GM21825 (cell line): ENCODE measurements at regions not wholly inside any gene's neighbourhood (a gene's known extent, or its start where the extent isn't known, plus 50 kb on each side); places are given as distances from the start of the nearest gene placed in this dataset.

Experiments
- ATAC-seq: cut with Tn5 transposase; IDR thresholded peaks from one replicate; pipeline ENCODE4 v1.9.1; 2021; ENCODE audit warnings: mild to moderate bottlenecking, moderate library complexity; ENCODE audit not compliant: unreplicated experiment

DNA sequence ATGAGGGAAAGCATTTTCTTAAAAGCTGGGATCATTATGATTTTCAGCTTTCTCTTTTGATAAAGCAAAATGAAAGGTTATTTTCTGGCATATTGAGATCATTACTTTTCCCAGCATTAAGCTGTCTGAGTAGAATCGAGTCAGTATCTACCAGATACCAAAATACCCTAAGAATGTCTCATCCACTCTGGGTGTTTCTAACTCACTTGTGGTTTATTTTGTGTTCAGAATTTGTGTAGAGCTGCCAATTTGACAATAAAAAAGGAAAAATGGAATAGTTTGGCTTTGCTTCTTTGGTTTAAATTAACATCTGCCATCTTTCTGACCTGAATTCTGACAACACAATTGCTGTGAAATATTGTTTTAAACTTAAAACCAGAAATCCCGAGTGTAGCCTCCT lies 438.7 kb upstream of the ARGLU1 start:
- ATAC-seq, result no peak

DNA sequence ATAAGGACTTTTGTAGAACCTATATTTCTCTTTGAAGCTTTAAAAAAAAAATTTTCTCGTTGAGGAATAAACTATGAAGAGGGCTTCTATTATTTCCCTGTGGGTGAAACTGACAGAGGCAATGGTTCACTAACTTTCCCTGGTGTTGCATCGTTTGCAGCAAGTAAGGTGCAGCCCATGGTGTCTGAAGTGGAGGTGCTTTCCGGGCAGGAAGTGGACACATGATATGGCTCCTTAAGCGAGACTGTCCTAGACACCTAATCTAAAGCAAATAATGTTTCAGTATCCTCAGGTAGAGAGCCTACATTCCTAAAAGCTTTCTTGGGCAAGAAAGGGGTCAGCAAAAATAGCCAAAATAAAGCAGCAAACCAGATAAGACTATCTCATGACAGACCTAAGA lies 437.6 kb upstream of the ARGLU1 start:
- no peak for ATAC-seq

DNA sequence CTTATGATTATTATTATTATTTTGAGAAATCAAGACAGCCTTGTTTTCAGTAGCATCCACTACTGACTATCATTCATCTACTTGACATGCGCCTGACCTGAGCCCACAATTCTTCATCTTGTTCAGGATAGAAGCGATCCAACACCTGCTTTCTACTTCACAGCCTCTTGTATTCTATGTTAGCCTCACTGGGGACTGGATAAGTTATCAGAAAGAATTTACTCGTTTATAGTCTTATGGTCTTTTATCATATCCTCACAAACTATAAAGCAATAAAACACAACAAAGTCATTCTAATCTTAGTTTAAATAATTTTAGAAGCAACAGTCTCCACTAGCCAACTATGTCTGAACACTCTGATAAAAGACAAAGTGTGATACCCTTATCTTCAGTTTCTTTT lies 436.0 kb upstream of the ARGLU1 start:
- ATAC-seq, result no peak

- ATAC-seq, result no peak
Measured at GRCh38 chr13:106998664-106999063, 430.7 kb upstream of the ARGLU1 start.

DNA sequence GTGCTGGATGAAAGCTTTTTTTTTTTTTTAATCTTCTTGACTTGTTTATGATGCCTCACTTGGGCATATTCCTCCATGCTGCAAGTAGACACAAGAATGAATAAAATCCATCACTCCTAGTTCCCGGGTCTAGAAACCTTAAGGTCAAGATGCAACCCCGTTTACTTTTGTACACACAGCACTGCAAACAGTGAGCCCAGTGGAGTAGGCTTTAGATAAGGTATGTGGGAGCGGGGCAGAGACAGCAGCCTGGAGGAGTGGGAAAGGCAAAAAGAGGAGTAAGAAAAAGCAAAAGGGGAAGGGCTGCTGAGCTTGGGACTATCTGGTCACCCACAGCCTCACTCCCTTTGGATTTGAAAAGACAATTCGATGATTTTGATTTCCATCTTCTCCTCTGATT lies 429.8 kb upstream of the ARGLU1 start:
- no peak for ATAC-seq

DNA sequence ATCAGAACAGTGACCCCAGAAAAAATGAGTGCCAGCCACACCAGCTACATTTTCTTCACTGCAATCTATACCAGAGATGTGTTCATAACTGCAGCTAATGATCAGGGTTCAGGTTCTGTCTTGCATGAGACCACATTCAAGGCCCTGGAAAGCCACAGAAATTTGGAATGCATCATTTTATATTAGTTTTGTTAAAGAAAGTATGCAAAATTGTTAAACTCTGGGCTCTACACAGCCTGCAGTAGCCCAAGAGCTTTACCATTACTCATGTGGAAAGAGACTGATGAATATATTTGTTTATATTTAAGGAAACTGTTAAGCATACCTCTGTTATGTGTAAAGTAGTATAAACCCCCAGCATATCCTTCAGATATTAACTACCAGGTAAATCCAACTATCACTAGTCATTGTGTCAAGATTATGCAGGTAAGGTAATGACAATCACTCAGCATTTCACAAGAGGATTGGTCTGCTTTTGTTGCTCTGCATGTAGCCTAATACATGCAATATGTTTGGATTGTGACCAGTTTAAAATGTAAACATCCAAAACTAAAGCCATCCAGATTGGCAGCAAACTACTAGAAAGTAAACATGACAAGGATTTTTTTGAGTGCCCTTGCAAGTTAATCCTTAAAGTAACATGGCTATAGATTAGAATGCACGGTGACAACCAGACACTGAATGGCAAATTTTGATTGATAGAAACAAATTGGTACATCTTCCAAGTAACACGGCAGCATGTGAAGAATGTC lies 429.1 kb upstream of the ARGLU1 start:
- ATAC-seq, result no peak

GRCh38 chr13:106990594-106990993 lies 422.7 kb upstream of the ARGLU1 start:
- no peak for ATAC-seq

- no peak for ATAC-seq
Measured at GRCh38 chr13:106989876-106990275, 421.9 kb upstream of the ARGLU1 start.

- no peak for ATAC-seq
Measured at GRCh38 chr13:106987427-106987785, 419.5 kb upstream of the ARGLU1 start.

GRCh38 chr13:106986687-106987426 lies 418.9 kb upstream of the ARGLU1 start:
- ATAC-seq, result no peak

DNA sequence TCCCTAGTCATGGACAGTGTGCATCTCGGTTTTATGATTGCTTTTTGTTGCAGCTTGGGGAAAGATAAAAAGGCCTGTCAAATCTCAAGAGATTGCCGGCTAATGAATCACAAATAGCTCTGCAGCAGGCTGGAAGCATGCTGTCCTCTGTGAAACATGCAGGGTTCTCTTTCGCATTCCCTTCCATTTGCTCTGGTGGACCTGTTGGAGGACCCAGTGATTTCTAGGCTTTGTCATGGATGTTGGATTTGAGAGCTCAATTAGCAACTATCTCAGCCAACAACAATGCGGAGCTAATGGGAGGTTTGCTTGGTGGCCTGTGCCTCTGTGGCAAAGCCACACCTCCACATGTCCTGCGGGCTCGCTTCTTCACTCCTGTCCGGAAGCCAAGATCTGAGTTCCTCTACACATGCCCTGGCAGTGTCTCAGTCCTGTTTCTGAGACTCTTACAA lies 418.1 kb upstream of the ARGLU1 start:
- no peak for ATAC-seq

- ATAC-seq, result no peak
Measured at GRCh38 chr13:106985481-106985880, 417.5 kb upstream of the ARGLU1 start.

- no peak for ATAC-seq
Measured at GRCh38 chr13:106981051-106981450, 413.1 kb upstream of the ARGLU1 start.

- ATAC-seq, result no peak
Measured at GRCh38 chr13:106967391-106967790, 399.5 kb upstream of the ARGLU1 start.

- no peak for ATAC-seq
Measured at GRCh38 chr13:106963151-106963550, 395.2 kb upstream of the ARGLU1 start.

GRCh38 chr13:106961651-106962050 lies 393.7 kb upstream of the ARGLU1 start:
- no peak for ATAC-seq

DNA sequence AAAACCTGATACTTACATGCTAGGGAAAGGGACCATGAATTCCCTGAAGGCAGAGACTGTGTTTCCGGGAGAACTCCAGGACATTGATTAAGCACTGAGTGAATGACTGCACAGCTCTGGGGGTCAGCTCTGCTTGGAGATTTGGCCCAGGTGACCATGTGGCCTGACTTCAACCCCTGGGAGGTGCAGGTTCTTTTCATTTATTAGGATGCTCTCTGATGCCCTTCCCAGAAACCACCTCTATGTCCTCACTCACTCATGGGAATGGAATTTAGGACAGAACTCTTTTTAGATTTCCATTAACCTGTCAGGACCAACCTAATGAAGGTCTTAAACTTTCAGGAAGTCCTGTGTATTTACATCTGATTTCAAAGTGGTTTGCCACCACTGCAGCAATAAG lies 393.3 kb upstream of the ARGLU1 start:
- no peak for ATAC-seq

- ATAC-seq, result no peak
Measured at GRCh38 chr13:106958621-106959048, 390.7 kb upstream of the ARGLU1 start.

DNA sequence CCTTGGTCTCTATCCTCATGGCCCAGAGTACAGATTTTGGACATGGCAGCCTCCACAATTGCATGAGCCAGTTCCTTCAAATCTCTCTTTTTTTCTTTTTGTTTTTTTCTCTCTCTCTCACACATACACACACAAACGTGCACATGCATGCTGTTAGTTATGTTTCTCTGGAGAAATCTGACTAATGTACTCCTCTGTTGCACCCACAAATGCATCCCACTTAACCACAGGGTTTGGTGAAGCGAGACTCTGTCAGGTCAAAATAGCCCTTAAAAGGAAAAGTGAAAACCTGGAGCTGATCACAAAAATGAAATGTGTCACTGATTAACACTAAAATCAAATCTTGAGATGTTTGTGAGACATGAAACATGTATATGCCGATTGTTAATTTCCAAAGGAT lies 374.6 kb upstream of the ARGLU1 start:
- no peak for ATAC-seq

DNA sequence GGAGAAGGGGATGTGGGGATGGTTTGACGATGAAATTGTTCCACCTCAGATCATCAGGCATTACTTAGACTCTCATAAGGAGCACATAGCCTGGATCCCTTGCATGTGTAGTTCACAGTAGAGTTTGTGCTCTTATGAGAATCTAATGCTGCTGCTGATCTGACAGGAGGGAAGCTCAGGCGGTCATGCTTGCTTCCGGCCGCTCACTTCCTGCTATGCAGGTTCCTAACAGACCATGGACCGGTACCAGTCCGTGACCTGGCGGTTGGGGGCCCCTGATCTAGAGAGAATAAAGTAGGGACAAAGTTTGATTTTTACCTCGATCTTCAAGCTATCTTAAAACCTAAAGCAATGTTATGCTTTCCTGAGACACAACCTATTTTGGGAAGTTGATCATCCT lies 373.8 kb upstream of the ARGLU1 start:
- ATAC-seq, result no peak

DNA sequence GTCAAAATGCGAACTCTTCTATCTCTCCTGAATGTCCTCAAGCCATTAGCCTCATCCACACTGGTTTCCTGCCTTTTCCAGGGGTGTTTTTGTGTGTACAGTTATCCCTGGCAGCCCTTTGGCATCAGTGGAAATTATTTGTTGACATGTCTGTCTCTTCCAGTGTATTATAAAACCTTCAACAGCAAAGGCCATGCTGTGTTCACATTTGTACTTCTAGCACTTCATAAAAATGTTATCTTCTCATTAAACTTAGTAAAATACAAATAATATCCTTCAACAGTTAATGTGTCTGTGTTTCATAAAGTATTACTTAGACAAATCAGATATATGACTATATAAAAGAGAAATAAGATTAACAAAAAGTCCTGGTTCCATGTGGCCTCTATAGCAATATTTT lies 359.5 kb upstream of the ARGLU1 start:
- no peak for ATAC-seq

DNA sequence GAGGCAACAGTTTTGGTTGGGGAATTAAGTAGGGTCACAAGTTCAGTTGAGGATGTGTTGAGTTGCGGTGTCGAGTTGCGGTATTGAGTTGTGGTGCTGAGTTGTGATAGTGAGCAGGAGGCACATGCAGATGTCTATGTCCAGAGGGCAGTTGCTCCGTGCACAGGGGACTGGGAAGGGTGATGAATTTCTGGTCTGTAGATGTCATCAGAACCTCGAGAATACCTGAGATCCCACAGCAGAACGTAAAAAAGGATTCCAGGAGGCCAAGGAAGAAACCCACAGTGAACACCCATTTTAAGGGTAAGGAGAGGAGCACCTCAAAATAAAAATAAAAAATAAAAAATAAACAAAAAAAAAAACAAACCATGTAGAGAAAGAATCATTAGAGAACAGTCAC lies 354.4 kb upstream of the ARGLU1 start:
- no peak for ATAC-seq
